Neural cell (in vitro differentiated cells): ENCODE measurements at regions not wholly inside any gene's neighbourhood (a gene's known extent, or its start where the extent isn't known, plus 50 kb on each side); places are given as distances from the start of the nearest gene placed in this dataset.

Experiments used
- H2AFZ ChIP-seq: fragments of 200-600, 300-800 bp; sonication (generic), shearing (Covaris generic); 2 replicates; pipeline ENCODE4 v1.6.0; 2014; ENCODE audit warnings: low read depth, mild to moderate bottlenecking, antibody characterized with exemption, low read length, moderate library complexity
- H3F3A ChIP-seq: fragments of 200-600 bp; shearing (Covaris generic); 2 replicates; pipeline ENCODE4 v1.6.1; 2016; ENCODE audit warnings: mild to moderate bottlenecking, moderate library complexity, mixed read lengths, antibody characterized with exemption, low read length; ENCODE audit not compliant: insufficient read depth, poor library complexity, severe bottlenecking
- H3K27ac ChIP-seq: fragments of 200-600, 300-800 bp; sonication (generic), shearing (Covaris generic); 2 replicates; pipeline ENCODE4 v1.5.1; 2014; ENCODE audit warnings: mild to moderate bottlenecking, low read length, moderate library complexity
- H3K27me3 ChIP-seq: fragments of 300-800, 200-600 bp; sonication (generic), shearing (Covaris generic); 2 replicates; pipeline ENCODE4 v1.6.0; 2014; ENCODE audit warnings: mild to moderate bottlenecking, low read depth, low read length, moderate library complexity; ENCODE audit not compliant: insufficient read depth
- H3K36me3 ChIP-seq: fragments of 300-800, 200-600 bp; sonication (generic), shearing (Covaris generic); 2 replicates; pipeline ENCODE4 v1.5.1; 2014; ENCODE audit warnings: mild to moderate bottlenecking, antibody characterized with exemption, low read length, moderate library complexity; ENCODE audit not compliant: insufficient read depth
- H3K4me2 ChIP-seq: fragments of 300-800, 200-600 bp; sonication (generic), shearing (Covaris generic); 2 replicates; pipeline ENCODE4 v1.6.0; 2014; ENCODE audit warnings: mild to moderate bottlenecking, low read length
- H3K4me3 ChIP-seq: fragments of 300-800, 200-600 bp; sonication (generic), shearing (Covaris generic); 2 replicates; pipeline ENCODE4 v1.5.1; 2014; ENCODE audit warnings: mild to moderate bottlenecking, low read length, moderate library complexity
- H3K79me2 ChIP-seq: fragments of 200-600 bp; shearing (Covaris generic); replicated peaks from 2 replicates; pipeline ENCODE4 v1.6.0; 2014; ENCODE audit warnings: mild to moderate bottlenecking, low read length, moderate library complexity; ENCODE audit not compliant: insufficient read depth
- H3K9ac ChIP-seq: fragments of 300-800, 200-600 bp; sonication (generic), shearing (Covaris generic); 2 replicates; pipeline ENCODE4 v1.6.1; 2016; ENCODE audit warnings: mild to moderate bottlenecking, low read length, mixed read lengths
- H3K9me2 ChIP-seq: fragments of 200-600 bp; shearing (Covaris generic); 2 replicates; pipeline ENCODE4 v1.6.1; 2016; ENCODE audit warnings: mild to moderate bottlenecking, low read length, mixed read lengths; ENCODE audit not compliant: insufficient read depth
- H3K9me3 ChIP-seq: fragments of 200-600, 300-800 bp; sonication (generic), shearing (Covaris generic); 2 replicates; pipeline ENCODE4 v1.6.1; 2016; ENCODE audit warnings: mild to moderate bottlenecking, mixed run types, low read length, moderate library complexity, mixed read lengths
- H4K20me1 ChIP-seq: fragments of 200-600 bp; shearing (Covaris generic); 2 replicates; pipeline ENCODE4 v1.6.1; 2016; ENCODE audit warnings: mild to moderate bottlenecking, mixed run types; ENCODE audit not compliant: insufficient read depth
- CTCF ChIP-seq: fragments of 450-650 bp; IDR thresholded peaks from 2 replicates; pipeline ENCODE4 v1.5.1; 2014; ENCODE audit warnings: antibody characterized with exemption, mild to moderate bottlenecking, moderate library complexity; ENCODE audit not compliant: poor library complexity, severe bottlenecking
- EP300 ChIP-seq: fragments of 450-650 bp; conservative IDR thresholded peaks from 2 replicates; pipeline ENCODE4 v1.6.1; 2014; ENCODE audit warnings: antibody characterized with exemption, mild to moderate bottlenecking, moderate library complexity; ENCODE audit not compliant: poor library complexity, severe bottlenecking
- EZH2 ChIP-seq: fragments of 200-600, 300-800 bp; shearing (Covaris generic), sonication (generic); IDR thresholded peaks from 2 replicates; pipeline ENCODE4 v1.6.1; 2014; ENCODE audit warnings: antibody characterized with exemption, low read length, borderline replicate concordance, mild to moderate bottlenecking; ENCODE audit not compliant: insufficient read depth, poor library complexity, severe bottlenecking
- MXI1 ChIP-seq: fragments of 450-650 bp; conservative IDR thresholded peaks from 2 replicates; pipeline ENCODE4 v1.6.1; 2014; ENCODE audit warnings: antibody characterized with exemption, mild to moderate bottlenecking; ENCODE audit not compliant: poor library complexity, severe bottlenecking
- POLR2AphosphoS5 ChIP-seq: IDR thresholded peaks from 2 replicates; pipeline ENCODE4 v1.6.1; 2012
- RAD21 ChIP-seq: fragments of 450-650 bp; conservative IDR thresholded peaks from 2 replicates; pipeline ENCODE4 v1.6.1; 2014; ENCODE audit warnings: antibody characterized with exemption, mild to moderate bottlenecking, moderate library complexity
- REST ChIP-seq: IDR thresholded peaks from 2 replicates; pipeline ENCODE4 v1.6.1; 2012; ENCODE audit warnings: borderline replicate concordance
- SMC3 ChIP-seq: fragments of 450-650 bp; conservative IDR thresholded peaks from 2 replicates; pipeline ENCODE4 v1.6.1; 2014; ENCODE audit warnings: antibody characterized with exemption, mild to moderate bottlenecking, moderate library complexity; ENCODE audit not compliant: poor library complexity
- TAF1 ChIP-seq: IDR thresholded peaks from 2 replicates; pipeline ENCODE4 v1.6.1; 2012; ENCODE audit warnings: low read depth

- TF ChIP-seq REST (no peak), MXI1 (no peak), EZH2 (no peak), EP300 (no peak), SMC3 (no peak), POLR2AphosphoS5 (no peak), TAF1 (no peak), CTCF (no peak), RAD21 (no peak)
- no peaks in the 10 kb centered on the region for H3K9me2 ChIP-seq
- no peaks in the 10 kb centered on the region for H3F3A ChIP-seq
- H3K4me3 ChIP-seq, result no peak overlapping the region
- H3K4me2 ChIP-seq, result no peak overlapping the region
- no peak overlapping the region for H3K27ac ChIP-seq
- no peaks in the 10 kb centered on the region for H4K20me1 ChIP-seq
- no peaks in the 10 kb centered on the region for H3K9me3 ChIP-seq
- H3K79me2 ChIP-seq, result no peaks in the 10 kb centered on the region
- no peak overlapping the region for H3K9ac ChIP-seq
- no peak overlapping the region for H2AFZ ChIP-seq
- no peaks in the 10 kb centered on the region for H3K36me3 ChIP-seq
- H3K27me3 ChIP-seq, result no peaks in the 10 kb centered on the region
Measured at GRCh38 chr20:22389836-22390542, 194.4 kb downstream of the FOXA2 start.

- H3K27me3 ChIP-seq, result no peaks in the 10 kb centered on the region
- no peak overlapping the region for H2AFZ ChIP-seq
- no peaks in the 10 kb centered on the region for H3K9me3 ChIP-seq
- H3K27ac ChIP-seq, result no peak overlapping the region
- no peaks in the 10 kb centered on the region for H3F3A ChIP-seq
- no peaks in the 10 kb centered on the region for H3K9me2 ChIP-seq
- H4K20me1 ChIP-seq, result no peaks in the 10 kb centered on the region
- TF ChIP-seq TAF1 (no peak), REST (no peak), RAD21 (no peak)
- H3K36me3 ChIP-seq, result no peaks in the 10 kb centered on the region
- H3K9ac ChIP-seq, result no peak overlapping the region
- no peaks in the 10 kb centered on the region for H3K79me2 ChIP-seq
- H3K4me2 ChIP-seq, result no peak overlapping the region
- H3K4me3 ChIP-seq, result no peak overlapping the region
Measured at GRCh38 chr20:22387452-22387851, 196.9 kb downstream of the FOXA2 start.
